ENCODE measurements at regions not wholly inside any gene's neighbourhood (a gene's known extent, or its start where the extent isn't known, plus 50 kb on each side); places are given as distances from the start of the nearest gene placed in this dataset.
A peak's percentile ranks its signal among the peaks of the same experiment; 100 is the strongest.

DNA sequence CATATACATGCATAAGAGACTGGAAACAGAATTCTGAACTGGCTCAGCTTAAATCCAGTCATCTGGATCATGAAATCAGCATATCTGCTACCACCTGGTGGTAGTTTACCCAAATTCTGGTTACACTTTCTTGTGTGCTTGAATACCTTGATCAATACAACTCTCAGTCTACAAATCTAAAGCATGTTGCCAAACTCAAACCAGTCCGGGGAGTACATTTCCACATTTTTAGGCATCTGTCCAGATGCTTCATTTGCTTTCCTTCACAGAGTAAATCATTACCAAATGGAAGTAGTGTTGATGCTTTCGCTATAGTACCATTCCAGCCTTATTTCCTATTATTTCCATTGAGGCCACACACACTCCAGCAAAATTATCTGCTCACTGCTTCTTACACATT, 126.4 kb downstream of the P2RY1 start:
- Histone ChIP-seq H3K27ac (ENCODE audit: low read length) (no peak overlapping the region), H3K36me3 (ENCODE audit: insufficient read depth, low read length) (no peaks in the 10 kb centered on the region), H3K4me3 (ENCODE audit: low read length) (no peak overlapping the region), H3K27me3 (ENCODE audit: insufficient read depth, low read depth, low read length) (no peaks in the 10 kb centered on the region), H3K79me2 (replicated peaks; ENCODE audit: insufficient read depth, low read length) (no peaks in the 10 kb centered on the region), H3K9me2 (ENCODE audit: insufficient read depth, low read length) (no peaks in the 10 kb centered on the region), H3F3A (ENCODE audit: insufficient read depth, low read length, poor library complexity, severe bottlenecking) (no peaks in the 10 kb centered on the region), H3K4me2 (ENCODE audit: low read length) (no peak overlapping the region), H4K20me1 (ENCODE audit: insufficient read depth) (no peaks in the 10 kb centered on the region), H3K9me3 (ENCODE audit: low read length) (no peaks in the 10 kb centered on the region), H3K9ac (ENCODE audit: low read length) (no peak overlapping the region), H2AFZ (ENCODE audit: low read depth, low read length) (no peak overlapping the region)
- TF ChIP-seq POLR2AphosphoS5 (IDR thresholded peaks at IDR 0.05), result no peak
- peak; percentile 55 for TF ChIP-seq RAD21 (conservative IDR thresholded peaks at IDR 0.05)
- TF ChIP-seq, protein P1, sequence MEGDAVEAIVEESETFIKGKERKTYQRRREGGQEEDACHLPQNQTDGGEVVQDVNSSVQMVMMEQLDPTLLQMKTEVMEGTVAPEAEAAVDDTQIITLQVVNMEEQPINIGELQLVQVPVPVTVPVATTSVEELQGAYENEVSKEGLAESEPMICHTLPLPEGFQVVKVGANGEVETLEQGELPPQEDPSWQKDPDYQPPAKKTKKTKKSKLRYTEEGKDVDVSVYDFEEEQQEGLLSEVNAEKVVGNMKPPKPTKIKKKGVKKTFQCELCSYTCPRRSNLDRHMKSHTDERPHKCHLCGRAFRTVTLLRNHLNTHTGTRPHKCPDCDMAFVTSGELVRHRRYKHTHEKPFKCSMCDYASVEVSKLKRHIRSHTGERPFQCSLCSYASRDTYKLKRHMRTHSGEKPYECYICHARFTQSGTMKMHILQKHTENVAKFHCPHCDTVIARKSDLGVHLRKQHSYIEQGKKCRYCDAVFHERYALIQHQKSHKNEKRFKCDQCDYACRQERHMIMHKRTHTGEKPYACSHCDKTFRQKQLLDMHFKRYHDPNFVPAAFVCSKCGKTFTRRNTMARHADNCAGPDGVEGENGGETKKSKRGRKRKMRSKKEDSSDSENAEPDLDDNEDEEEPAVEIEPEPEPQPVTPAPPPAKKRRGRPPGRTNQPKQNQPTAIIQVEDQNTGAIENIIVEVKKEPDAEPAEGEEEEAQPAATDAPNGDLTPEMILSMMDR (IDR thresholded peaks at IDR 0.05; ENCODE audit: poor library complexity, severe bottlenecking), result peak; percentile 53
- TF ChIP-seq SMC3 (conservative IDR thresholded peaks at IDR 0.05; ENCODE audit: poor library complexity), result peak; percentile 53

DNA sequence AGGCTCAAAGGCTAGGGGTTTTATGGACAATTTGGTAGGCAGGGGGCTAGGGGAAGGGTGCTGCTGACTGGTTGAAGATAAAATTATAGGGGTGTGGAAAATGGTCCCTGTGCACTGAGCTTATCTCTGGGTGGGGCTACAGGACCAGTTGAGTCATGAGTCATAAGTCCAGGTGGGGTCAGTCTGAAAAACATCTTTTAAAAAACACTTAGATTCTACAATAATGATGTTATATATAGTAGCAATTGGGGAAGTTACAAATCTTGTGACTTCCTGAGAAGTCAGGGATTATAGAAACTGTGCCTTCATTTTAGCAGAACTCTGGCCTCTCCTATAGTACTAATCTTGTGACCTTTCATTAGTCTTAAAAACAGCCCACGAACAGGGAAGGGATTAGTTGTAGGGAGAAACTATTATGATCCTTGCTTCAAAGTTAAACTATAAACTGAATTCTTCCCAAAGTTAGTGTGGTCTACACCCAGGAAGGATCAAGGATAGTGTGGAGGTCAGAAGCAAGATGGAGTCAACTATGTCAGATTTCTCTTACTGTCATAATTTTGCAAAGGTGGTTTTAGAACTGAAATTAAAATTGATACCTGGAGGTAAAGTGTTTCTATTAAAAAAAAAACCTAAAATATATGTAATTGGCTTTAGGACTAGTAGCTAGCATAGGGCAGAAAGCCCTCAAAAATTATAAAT, 130.1 kb downstream of the P2RY1 start:
- TF ChIP-seq SMC3 (conservative IDR thresholded peaks at IDR 0.05; ENCODE audit: poor library complexity), result no peak
- no peak for TF ChIP-seq POLR2AphosphoS5 (IDR thresholded peaks at IDR 0.05)
- TF ChIP-seq, protein P2, sequence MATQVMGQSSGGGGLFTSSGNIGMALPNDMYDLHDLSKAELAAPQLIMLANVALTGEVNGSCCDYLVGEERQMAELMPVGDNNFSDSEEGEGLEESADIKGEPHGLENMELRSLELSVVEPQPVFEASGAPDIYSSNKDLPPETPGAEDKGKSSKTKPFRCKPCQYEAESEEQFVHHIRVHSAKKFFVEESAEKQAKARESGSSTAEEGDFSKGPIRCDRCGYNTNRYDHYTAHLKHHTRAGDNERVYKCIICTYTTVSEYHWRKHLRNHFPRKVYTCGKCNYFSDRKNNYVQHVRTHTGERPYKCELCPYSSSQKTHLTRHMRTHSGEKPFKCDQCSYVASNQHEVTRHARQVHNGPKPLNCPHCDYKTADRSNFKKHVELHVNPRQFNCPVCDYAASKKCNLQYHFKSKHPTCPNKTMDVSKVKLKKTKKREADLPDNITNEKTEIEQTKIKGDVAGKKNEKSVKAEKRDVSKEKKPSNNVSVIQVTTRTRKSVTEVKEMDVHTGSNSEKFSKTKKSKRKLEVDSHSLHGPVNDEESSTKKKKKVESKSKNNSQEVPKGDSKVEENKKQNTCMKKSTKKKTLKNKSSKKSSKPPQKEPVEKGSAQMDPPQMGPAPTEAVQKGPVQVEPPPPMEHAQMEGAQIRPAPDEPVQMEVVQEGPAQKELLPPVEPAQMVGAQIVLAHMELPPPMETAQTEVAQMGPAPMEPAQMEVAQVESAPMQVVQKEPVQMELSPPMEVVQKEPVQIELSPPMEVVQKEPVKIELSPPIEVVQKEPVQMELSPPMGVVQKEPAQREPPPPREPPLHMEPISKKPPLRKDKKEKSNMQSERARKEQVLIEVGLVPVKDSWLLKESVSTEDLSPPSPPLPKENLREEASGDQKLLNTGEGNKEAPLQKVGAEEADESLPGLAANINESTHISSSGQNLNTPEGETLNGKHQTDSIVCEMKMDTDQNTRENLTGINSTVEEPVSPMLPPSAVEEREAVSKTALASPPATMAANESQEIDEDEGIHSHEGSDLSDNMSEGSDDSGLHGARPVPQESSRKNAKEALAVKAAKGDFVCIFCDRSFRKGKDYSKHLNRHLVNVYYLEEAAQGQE (IDR thresholded peaks at IDR 0.05; ENCODE audit: borderline replicate concordance), result no peak
- TF ChIP-seq, protein P1 (IDR thresholded peaks at IDR 0.05; ENCODE audit: poor library complexity, severe bottlenecking), result no peak
- TF ChIP-seq EP300 (conservative IDR thresholded peaks at IDR 0.05; ENCODE audit: poor library complexity, severe bottlenecking), result no peak
- no peak for TF ChIP-seq TAF1 (IDR thresholded peaks at IDR 0.05; ENCODE audit: low read depth)
- TF ChIP-seq RAD21 (conservative IDR thresholded peaks at IDR 0.05), result no peak
- no peak for TF ChIP-seq EZH2 (IDR thresholded peaks at IDR 0.05; ENCODE audit: borderline replicate concordance, insufficient read depth, low read length, poor library complexity, severe bottlenecking)
- no peak for TF ChIP-seq MXI1 (conservative IDR thresholded peaks at IDR 0.05; ENCODE audit: poor library complexity, severe bottlenecking)
- Histone ChIP-seq H3K27ac (ENCODE audit: low read length) (no peak overlapping the region), H3K4me3 (ENCODE audit: low read length) (no peak overlapping the region), H4K20me1 (ENCODE audit: insufficient read depth) (no peaks in the 10 kb centered on the region), H3F3A (ENCODE audit: insufficient read depth, low read length, poor library complexity, severe bottlenecking) (no peaks in the 10 kb centered on the region), H3K9me3 (ENCODE audit: low read length) (no peaks in the 10 kb centered on the region), H3K9ac (ENCODE audit: low read length) (no peak overlapping the region), H3K79me2 (replicated peaks; ENCODE audit: insufficient read depth, low read length) (no peaks in the 10 kb centered on the region), H3K27me3 (ENCODE audit: insufficient read depth, low read depth, low read length) (no peaks in the 10 kb centered on the region), H3K36me3 (ENCODE audit: insufficient read depth, low read length) (no peaks in the 10 kb centered on the region), H3K9me2 (ENCODE audit: insufficient read depth, low read length) (no peaks in the 10 kb centered on the region), H3K4me2 (ENCODE audit: low read length) (no peak overlapping the region), H2AFZ (ENCODE audit: low read depth, low read length) (no peak overlapping the region)
